ENCODE measurements at regions not wholly inside any gene's neighbourhood (a gene's known extent, or its start where the extent isn't known, plus 50 kb on each side); places are given as distances from the start of the nearest gene placed in this dataset.

DNA sequence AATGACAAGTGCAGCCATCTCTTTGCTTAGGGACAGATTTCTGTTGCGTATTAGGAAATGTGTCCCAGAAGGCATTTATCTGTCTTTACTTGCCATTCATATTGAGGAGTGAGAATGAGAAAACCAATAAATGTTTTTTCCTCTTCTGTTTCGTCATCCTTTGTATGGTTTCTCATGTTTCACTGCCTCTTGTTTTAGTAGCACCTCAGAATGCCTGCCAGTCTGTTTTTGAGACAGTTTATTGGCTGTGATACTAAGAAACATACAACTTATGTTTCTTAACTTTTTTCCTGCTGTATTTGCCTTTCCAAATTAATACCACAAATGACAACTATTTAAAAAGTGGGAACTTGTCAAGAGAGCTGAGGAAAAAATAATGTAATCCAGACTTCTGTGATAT is 390.2 kb upstream of the GOLIM4 start:
- intact Hi-C loops (cut with micrococcal nuclease), result no loop called here

DNA sequence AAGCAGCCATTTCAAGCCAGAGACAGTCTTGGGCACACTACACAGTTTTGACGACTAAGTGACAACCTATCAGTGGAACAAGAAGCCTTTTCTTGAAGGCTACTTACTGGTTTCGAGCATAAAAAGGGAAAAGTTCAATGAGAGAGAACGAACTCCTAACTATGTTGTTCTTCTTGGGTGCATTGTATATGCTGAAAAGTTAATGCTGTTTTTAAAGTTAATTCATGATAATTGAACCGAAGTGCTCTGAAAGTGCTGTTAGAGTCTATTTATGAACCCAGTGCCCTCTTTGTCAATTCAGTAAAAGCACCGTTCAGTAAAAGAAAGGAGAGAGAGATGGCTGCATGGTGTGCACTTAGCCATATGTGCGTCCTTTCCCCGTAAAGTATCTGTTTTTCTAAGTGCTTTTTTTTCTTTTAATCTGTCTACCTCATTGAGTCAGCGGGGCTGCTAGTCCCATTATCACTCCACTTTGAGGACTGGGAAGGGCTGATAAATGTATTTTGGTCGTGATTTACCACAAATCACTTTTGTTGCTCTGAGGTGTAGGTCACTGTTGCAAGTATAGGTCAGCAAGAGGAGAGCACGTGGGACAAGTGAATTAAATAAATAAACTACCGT is 380.7 kb upstream of the GOLIM4 start:
- H3K36me3 Mint-ChIP-seq (ENCODE audit: low read depth), result no peaks in the 10 kb centered on the region

More for the DNA sequence above, 390.2 kb upstream of the GOLIM4 start:
- no peaks in the 10 kb centered on the region for H3K9me3 Mint-ChIP-seq
- ATAC-seq (ENCODE audit: low read depth) (no peak), DNase-seq (no peak)
- H3K36me3 Mint-ChIP-seq (ENCODE audit: low read depth), result no peaks in the 10 kb centered on the region
- ChIA-PET POLR2A (no interaction called here), CTCF (no interaction called here)
- no peaks in the 10 kb centered on the region for H3K27me3 Mint-ChIP-seq
- H3K27ac Mint-ChIP-seq, result no peak overlapping the region
- TF ChIP-seq, protein P1, sequence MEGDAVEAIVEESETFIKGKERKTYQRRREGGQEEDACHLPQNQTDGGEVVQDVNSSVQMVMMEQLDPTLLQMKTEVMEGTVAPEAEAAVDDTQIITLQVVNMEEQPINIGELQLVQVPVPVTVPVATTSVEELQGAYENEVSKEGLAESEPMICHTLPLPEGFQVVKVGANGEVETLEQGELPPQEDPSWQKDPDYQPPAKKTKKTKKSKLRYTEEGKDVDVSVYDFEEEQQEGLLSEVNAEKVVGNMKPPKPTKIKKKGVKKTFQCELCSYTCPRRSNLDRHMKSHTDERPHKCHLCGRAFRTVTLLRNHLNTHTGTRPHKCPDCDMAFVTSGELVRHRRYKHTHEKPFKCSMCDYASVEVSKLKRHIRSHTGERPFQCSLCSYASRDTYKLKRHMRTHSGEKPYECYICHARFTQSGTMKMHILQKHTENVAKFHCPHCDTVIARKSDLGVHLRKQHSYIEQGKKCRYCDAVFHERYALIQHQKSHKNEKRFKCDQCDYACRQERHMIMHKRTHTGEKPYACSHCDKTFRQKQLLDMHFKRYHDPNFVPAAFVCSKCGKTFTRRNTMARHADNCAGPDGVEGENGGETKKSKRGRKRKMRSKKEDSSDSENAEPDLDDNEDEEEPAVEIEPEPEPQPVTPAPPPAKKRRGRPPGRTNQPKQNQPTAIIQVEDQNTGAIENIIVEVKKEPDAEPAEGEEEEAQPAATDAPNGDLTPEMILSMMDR (IDR thresholded peaks at IDR 0.05), result no peak
- no peaks in the 10 kb centered on the region for H3K4me1 Mint-ChIP-seq
- no peak overlapping the region for H3K4me3 Mint-ChIP-seq

DNA sequence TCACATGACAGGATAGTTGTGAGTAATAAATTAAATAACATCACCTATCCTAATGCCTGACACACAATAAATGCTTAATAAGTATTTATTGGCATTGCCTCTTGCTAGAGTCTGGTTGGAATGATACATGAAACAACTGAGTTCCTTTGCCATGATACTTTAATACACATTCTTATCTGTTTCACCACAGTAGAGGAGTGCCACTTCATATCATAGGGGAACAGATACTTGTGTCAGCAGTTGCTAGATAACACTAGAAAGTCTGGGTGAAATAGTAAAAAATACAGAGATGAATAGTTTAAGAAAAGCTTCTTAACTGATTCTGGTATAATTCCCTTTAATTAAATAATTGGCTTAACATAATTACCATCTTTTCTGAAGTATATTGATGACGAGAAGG is 380.0 kb upstream of the GOLIM4 start:
- H3K27me3 Mint-ChIP-seq, result no peaks in the 10 kb centered on the region
- TF ChIP-seq, protein P1 (IDR thresholded peaks at IDR 0.05), result no peak
- no peaks in the 10 kb centered on the region for H3K9me3 Mint-ChIP-seq
- ChIA-PET POLR2A (no interaction called here), CTCF (no interaction called here)
- no peaks in the 10 kb centered on the region for H3K36me3 Mint-ChIP-seq (ENCODE audit: low read depth)
- H3K4me3 Mint-ChIP-seq, result no peak overlapping the region
- ATAC-seq (ENCODE audit: low read depth) (no peak), DNase-seq (no peak)
- intact Hi-C loops (cut with micrococcal nuclease), result no loop called here
- H3K4me1 Mint-ChIP-seq, result no peaks in the 10 kb centered on the region
- H3K27ac Mint-ChIP-seq, result no peak overlapping the region

More for the DNA sequence above, 380.7 kb upstream of the GOLIM4 start:
- Mint-ChIP-seq H3K9me3 (no peaks in the 10 kb centered on the region), H3K4me3 (no peak overlapping the region), H3K4me1 (no peaks in the 10 kb centered on the region), H3K27ac (no peak overlapping the region), H3K27me3 (no peaks in the 10 kb centered on the region)
- TF ChIP-seq, protein P1 (IDR thresholded peaks at IDR 0.05), result no peak
- no peak for ATAC-seq (ENCODE audit: low read depth)
- POLR2A ChIA-PET, result no interaction called here
- DNase-seq, result no peak
- CTCF ChIA-PET, result no interaction called here
- intact Hi-C loops (cut with micrococcal nuclease), result no loop called here

DNA sequence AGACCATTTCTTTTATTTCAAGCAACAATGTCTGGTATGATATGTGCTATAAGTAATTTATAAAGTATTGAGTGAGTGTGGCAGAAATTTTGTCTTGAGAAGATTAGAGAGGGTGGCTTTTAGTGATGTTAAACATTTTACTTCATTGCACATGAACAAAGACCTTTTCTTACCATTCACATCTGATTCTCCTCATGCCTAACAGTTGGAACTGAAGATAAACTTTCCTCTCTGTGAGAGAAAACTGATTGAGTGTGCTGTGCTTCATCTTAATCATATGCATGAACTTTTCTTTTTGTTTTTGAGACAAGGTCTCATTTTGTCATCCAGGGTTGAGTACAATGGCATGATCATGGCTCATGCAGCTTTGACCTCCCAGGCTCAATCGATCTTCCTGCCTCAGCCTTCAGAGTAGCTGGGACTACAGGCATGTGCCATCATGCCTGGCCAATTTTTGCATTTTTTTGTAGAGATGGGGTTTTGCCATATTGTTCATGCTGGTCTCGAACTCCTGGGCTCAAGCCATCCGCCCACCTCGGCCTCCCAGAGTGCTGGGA is 377.7 kb upstream of the GOLIM4 start:
- Mint-ChIP-seq H3K4me1 (no peaks in the 10 kb centered on the region), H3K27me3 (no peaks in the 10 kb centered on the region), H3K36me3 (ENCODE audit: low read depth) (no peaks in the 10 kb centered on the region), H3K4me3 (no peak overlapping the region), H3K27ac (no peak overlapping the region), H3K9me3 (no peaks in the 10 kb centered on the region)
- TF ChIP-seq, protein P1 (IDR thresholded peaks at IDR 0.05), result no peak
- ATAC-seq (ENCODE audit: low read depth) (no peak), DNase-seq (no peak)
- intact Hi-C loops (cut with micrococcal nuclease), result no loop called here
- CTCF ChIA-PET, result no interaction called here
- POLR2A ChIA-PET, result no interaction called here

DNA sequence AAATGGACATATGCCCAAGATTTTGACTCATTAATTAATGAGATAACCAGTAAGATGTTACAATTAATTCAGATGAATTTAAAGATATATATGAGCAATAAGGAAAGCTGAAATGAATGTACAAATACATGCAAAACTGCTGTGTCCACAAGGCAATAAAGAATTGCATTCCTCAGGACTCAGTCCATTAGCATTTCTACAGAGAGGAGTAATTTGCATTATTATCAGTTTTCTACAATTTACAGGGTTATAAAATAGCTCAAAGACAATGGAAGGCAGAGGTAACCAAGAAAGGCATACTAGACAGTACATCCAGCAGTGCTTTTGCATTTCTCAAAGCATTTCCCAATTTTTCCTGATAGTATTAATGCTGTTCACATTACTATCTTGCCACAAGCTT is 377.1 kb upstream of the GOLIM4 start:
- TF ChIP-seq, protein P1 (IDR thresholded peaks at IDR 0.05), result no peak
- ATAC-seq (ENCODE audit: low read depth), result no peak
- ChIA-PET CTCF (no interaction called here), POLR2A (no interaction called here)
- intact Hi-C loops (cut with micrococcal nuclease), result no loop called here
- no peak overlapping the region for H3K27ac Mint-ChIP-seq
- no peaks in the 10 kb centered on the region for H3K27me3 Mint-ChIP-seq
- no peak for DNase-seq
- no peaks in the 10 kb centered on the region for H3K4me1 Mint-ChIP-seq
- H3K4me3 Mint-ChIP-seq, result no peak overlapping the region
- no peaks in the 10 kb centered on the region for H3K36me3 Mint-ChIP-seq (ENCODE audit: low read depth)
- no peaks in the 10 kb centered on the region for H3K9me3 Mint-ChIP-seq
